ENCODE measurements at regions not wholly inside any gene's neighbourhood (a gene's known extent, or its start where the extent isn't known, plus 50 kb on each side); places are given as distances from the start of the nearest gene placed in this dataset.
"Not testable (repeated sequence)": the region's sequence is repeated elsewhere in the genome, so short reads cannot be mapped to it uniquely, and the experiment has no call there.

DNA sequence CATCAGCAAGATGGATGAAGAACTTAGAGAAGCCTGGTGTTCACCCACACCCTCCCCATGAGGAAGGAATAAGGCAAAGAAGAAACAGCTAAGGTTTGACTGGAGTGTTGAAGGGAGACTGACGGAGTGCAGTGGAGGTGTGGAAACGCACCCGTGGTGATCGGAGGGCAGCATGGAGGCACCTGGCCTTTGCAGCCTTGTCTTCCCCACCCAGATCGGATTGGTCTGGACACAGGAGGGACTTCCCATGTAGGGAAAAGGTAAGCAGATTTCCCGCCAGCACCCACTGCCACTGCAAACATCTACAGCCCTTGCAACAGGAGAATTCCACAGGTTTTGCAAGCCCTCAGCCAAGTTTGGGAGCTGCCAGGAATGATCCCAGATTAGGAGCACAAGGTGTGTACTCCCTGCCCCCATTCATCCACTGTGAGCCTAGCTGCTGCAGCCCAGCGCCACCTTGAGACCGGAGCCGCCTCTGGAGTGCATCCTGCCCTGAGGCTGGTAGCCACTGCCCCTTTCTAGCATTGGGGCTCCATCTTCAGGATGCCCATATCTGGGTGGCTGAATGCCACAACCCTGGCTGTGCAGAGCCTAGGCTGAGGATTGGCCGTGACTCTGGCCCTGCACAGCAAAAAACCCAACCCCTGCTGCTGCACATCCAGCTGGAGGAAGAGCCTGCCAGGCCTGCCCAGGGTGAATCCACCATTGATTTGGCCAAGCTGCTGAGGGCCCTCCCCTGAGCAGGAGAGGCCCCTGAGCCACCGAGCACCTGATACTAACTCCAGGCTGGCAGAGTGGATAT lies 411.1 kb downstream of the TMEM121 start:
- DNase-seq (ENCODE audit: low spot score) (peak; percentile 84), ATAC-seq (peak; percentile 99)

GRCh38 chr14:105938055-105938863 lies 411.9 kb downstream of the TMEM121 start:
- no peak for DNase-seq (ENCODE audit: low spot score)

DNA sequence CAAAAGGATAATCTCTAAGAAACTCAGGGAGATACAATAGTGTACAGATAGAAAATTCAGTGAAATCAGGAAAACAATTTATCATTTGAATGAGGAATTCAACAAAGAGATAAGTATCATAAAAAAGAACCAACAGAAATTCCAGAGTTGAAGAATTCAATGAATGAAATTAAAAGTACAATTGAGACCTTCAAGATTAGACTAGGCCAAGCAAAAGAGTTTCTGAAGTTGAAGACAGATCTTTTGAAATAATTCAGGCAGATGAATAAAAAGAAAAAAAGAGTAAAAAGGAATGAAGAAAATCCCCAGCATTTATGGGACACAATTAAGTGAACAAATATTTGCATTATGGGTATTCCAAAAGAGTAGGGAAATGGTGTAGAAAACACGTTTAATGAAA lies 412.6 kb downstream of the TMEM121 start:
- DNase-seq (ENCODE audit: low spot score) = no peak
- ATAC-seq = no peak

More at GRCh38 chr14:105938055-105938863, 411.9 kb downstream of the TMEM121 start:
- no peak for ATAC-seq

- ATAC-seq = no peak
These were observed 413.6 kb downstream of the TMEM121 start for GRCh38 chr14:105939810-105940508.

GRCh38 chr14:105940534-105941225 lies 414.3 kb downstream of the TMEM121 start:
- no peak for ATAC-seq
- DNase-seq (ENCODE audit: low spot score) = no peak

More at GRCh38 chr14:105939810-105940508, 413.6 kb downstream of the TMEM121 start:
- peak; percentile 37 for DNase-seq (ENCODE audit: low spot score)

DNA sequence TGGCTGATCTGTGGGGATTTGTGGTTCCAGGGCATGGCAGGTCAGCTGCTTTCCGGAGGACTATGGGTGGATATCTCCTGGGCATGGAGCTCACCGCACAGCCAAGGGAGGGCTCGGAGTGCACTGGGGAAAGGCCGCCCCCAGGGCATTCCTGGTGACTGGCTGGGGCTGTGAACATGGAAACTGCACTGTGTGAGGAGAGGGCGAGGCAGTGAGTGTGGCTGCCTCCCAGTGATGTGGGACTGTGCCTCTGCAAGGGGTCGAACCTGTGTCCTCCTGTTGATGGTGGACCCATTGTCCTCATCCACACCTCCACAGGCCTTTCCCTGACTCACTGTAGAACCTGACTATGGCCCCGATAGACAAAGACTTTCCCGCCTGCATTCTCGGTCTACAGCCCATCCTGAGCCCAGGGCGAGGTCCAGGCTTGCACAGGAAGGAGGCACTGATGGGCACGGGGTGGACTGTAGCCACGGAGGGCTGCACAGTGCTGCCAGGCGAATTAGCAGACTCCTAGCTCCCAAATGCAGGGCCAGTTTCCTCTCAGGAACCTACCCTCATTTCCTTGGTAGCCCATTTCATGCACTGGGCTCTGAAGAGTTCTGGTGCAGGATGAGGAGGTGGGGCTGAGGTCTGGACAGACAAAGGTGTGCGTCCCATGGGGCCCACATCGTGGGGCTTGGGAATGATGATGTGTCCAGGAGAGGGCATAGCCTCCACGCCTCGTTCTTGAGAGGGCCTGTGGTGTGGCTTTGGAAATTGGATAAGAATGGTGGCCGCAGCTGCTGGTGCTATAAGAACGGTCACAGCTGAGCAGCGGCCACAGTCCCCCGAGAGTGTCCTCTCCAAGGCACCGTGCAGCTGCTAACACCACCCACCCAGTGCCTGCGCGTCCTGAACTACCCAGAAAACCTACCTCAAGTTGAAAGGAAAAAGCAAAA lies 415.1 kb downstream of the TMEM121 start:
- ATAC-seq = no peak
- DNase-seq (ENCODE audit: low spot score) = no peak

DNA sequence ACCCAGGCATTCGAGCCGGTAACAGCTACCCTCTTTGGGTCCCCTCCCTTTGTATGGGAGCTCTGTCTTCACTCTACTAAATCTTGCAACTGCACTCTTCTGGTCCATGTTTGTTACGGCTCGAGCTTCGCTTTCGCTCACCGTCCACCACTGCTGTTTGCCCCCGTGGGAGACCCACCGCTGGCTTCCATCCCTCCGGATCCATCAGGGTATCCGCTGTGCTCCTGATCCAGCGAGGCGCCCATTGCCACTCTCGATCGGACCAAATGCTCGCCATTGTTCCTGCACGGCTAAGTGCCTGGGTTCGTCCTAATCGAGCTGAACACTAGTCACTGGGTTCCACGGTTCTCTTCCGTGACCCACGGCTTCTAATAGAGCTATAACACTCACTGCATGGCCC lies 416.3 kb downstream of the TMEM121 start:
- not testable (repeated sequence) for ATAC-seq; DNase-seq (ENCODE audit: low spot score)

DNA sequence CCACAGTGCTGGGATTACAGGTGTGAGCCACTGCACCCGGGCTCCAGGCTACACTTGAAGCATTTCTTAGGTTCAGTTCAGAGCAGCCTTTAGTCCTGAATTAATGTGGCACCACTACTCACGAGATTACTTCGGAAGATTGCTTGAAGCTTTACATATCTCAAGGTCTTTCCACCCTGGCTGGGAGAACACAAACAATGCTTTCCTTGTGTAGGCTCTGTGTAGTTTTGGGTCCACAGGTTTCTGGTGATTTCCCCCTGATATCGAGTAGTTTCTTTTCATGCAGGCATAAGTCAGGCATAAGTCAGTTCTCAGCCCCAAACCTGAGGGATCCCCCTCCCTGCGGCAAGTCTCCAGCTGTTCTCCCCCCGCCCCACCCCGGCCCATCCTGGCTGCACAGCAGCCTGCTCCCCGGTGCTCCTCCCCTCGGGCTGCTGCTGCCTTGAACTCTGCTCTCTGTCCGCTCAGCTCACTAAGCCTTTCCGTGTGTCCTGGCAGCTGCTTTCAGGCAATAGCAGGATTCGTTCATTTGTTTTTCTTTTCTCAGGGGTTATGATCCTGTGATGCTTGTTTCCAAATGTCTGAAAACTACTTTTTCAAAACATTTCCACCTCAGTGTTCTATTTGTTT lies 417.7 kb downstream of the TMEM121 start:
- ATAC-seq (peak; percentile 89), DNase-seq (ENCODE audit: low spot score) (peak; percentile 71)

DNA sequence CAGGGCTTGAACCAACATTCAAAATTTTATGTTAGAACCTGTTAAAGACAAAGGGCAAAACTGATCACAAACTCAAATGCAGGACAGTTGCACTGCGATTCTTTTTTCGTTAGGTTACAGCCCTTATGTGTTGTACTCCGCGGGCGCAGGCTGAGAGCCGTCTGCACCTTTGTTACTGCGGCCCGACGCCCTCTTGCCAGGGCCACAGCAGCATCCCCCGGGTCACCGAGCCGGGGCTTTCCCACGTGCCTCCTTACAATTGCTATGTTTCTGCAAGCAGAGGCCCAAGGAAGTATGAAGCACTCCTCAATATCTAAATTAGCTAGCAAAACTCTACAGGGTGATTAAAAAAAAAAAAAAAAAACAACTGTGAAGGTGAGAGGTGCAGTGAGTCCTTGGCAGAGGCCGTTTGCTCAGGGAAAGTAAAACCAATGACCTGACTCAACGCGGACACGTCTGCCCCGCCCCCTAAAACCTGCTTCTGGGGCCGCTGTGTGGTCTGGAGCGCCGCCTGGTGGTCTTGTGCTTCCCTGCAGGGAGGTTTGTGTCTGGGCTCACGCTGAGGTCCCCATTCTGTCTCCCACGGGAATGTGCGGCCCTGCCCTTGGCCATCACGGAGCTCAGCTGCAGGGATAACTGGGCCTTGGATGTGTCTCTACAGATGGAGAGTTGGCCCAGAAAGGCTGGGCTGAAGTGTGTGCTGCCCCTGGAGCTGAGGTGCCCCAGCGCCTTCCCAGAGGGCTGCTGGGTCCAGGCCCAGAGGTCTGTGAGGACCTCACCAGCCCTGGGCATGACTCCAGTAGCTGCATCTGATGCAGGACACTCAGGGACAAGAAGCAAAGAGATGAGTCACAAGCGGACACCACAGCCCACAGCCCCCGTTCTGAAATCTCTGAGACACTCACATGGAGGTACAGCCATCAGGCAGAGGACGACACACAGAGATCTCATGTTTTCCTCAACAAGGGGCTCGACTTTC lies 418.5 kb downstream of the TMEM121 start:
- DNase-seq (ENCODE audit: low spot score) (peak; percentile 79), ATAC-seq (peak; percentile 95)

DNA sequence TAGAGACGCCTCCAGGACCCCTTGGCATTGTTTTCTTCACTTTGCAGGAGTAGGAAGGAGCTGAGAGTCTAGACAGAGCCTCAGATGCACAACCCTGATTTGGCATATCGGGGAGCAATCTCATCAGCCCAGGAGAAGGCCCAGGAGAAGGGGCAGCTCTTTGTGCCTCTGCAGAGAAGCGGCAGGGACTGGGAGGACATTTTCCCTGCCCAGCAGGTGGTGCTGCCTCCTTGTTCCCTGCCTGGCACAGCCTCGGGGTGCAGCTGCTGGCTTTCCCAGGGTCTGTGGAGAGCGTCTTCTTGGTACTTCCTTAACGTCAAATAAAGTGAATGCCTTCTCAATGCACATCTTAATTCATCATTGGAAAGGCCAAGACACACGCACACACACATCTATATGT lies 419.5 kb downstream of the TMEM121 start:
- DNase-seq (ENCODE audit: low spot score) (no peak), ATAC-seq (no peak)

DNA sequence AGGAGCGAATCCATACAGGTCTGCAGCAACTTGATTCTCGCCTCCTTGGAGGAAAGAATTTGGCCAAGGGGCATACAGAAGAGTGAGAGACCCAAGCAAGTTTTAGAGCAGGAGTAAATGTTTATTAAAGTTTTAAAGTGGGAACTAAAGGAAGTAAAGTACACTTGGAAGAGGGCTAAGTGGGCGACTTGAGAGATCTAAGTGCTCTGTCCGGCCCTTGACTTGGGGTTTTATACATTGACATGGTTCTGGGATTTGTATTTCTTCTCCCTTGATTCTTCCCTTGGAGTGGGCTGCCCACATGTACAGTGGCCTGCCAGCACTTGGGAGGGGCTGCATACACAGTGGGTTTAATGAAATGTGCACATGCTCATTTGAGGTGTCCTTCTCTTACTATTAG lies 421.2 kb downstream of the TMEM121 start:
- DNase-seq (ENCODE audit: low spot score) (no peak), ATAC-seq (no peak)

GRCh38 chr14:105948955-105949354 lies 422.6 kb downstream of the TMEM121 start:
- DNase-seq (ENCODE audit: low spot score); ATAC-seq: not testable (repeated sequence)

- DNase-seq (ENCODE audit: low spot score); ATAC-seq: not testable (repeated sequence)
These were observed 424.0 kb downstream of the TMEM121 start for GRCh38 chr14:105950364-105950892.

DNA sequence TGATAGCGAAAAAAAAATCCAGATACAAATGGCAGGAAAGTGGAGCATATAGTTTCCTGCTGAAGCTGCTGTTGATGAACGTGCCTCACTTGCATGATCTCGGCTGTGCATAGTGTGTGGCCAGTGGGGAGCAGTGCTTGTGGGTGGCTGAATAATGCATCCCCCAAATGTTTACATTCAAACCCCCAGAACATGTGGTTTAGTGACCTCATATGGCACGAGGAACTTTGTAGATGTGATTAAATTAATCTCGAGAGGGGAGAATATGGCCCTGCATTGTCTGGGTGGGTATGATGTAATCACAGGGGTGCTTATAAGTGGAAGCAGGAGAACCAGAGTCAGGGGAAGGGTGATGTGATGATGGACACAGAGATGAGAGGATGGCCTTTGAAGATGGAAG lies 425.0 kb downstream of the TMEM121 start:
- ATAC-seq = no peak
- no peak for DNase-seq (ENCODE audit: low spot score)

GRCh38 chr14:105952222-105952621 lies 425.8 kb downstream of the TMEM121 start:
- ATAC-seq = no peak

DNA sequence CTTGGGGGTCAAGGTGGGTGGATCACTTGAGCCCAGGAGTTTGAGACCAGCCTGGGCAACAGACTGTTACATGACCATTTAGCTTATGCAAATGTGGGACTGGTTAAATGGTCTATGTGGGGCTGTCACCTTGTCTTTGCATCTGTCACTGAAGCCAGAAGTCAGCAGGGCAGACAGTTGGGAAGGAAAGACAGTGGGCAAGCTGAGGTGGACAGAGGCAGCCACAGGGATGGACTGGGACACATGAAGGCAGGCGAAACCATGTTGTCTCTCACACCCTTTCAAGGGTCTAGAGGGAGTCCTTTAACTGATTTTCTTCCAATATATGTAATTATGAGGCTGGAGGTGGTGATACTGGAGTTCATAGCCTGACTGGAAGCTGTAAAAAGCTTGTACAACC lies 426.4 kb downstream of the TMEM121 start:
- DNase-seq (ENCODE audit: low spot score) (no peak), ATAC-seq (no peak)

More at GRCh38 chr14:105952222-105952621, 425.8 kb downstream of the TMEM121 start:
- DNase-seq (ENCODE audit: low spot score) = no peak

DNA sequence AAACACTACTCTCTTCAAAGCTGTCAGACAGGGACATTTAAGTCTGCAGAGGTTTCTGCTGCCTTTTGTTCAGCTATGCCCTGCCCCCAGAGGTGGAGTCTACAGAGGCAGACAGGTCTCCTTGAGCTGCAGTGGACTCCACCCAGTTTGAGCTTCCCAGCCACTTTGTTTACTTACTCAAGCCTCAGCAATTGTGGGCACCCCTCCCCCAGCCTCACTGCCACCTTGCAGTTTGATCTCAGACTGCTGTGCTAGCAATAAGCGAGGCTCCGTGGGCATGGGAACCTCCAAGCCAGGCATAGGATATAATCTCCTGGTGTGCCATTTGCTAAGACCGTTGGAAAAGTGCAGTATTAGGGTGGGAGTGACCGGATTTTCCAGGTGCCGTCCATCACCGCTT lies 435.2 kb downstream of the TMEM121 start:
- DNase-seq (ENCODE audit: low spot score); ATAC-seq: not testable (repeated sequence)

GRCh38 chr14:105962532-105962931 lies 436.1 kb downstream of the TMEM121 start:
- ATAC-seq (no peak), DNase-seq (ENCODE audit: low spot score) (no peak)

All from left lobe of liver (tissue), 2 donors.